Thyroid gland (tissue), 4 donors: ENCODE measurements at regions not wholly inside any gene's neighbourhood (a gene's known extent, or its start where the extent isn't known, plus 50 kb on each side); places are given as distances from the start of the nearest gene placed in this dataset.

Experiments
- DNase-seq, 2 donors: peaks; one replicate each; pipeline ENCODE4 v3.0.0-alpha.2; 2019
- H3K27ac ChIP-seq, 3 donors: fragments of 200-600 bp; sonication (generic); 1 replicate in 2 of 3; 2 replicates in 1 of 3; pipeline ENCODE4 v1.5.1; 2016 to 2019; ENCODE audit warnings: mild to moderate bottlenecking in 1 of 3, moderate library complexity in 1 of 3
- H3K27me3 ChIP-seq: fragments of 200-600 bp; sonication (generic); one replicate; pipeline ENCODE4 v1.5.1; 2019
- H3K36me3 ChIP-seq, 2 donors: fragments of 200-600 bp; sonication (generic); one replicate each; pipeline ENCODE4 v1.5.1; 2016 to 2019
- H3K4me1 ChIP-seq, 2 donors: fragments of 200-600 bp; sonication (generic); one replicate each; pipeline ENCODE4 v1.5.1; 2017 to 2019
- H3K4me3 ChIP-seq, 3 donors: fragments of 200-600 bp; sonication (generic); replicated peaks in 1 of 3; 1 replicate in 2 of 3; 2 replicates in 1 of 3; pipeline ENCODE4 v1.5.1; 2016; ENCODE audit warnings: mild to moderate bottlenecking in 1 of 3
- H3K9me3 ChIP-seq: fragments of 200-600 bp; sonication (generic); one replicate; pipeline ENCODE4 v1.5.1; 2017
- POLR2A ChIP-seq, 2 donors: fragments of 450-650 bp; IDR thresholded peaks; one replicate each; pipeline ENCODE4 v1.6.1; 2017; ENCODE audit warnings: antibody characterized with exemption in 2 of 2, mild to moderate bottlenecking in 2 of 2, moderate library complexity in 1 of 2
- WGBS, 2 donors: methylation state at CpG; one replicate each; pipeline ENCODE4 v1.1.5; 2017; 5-methylcytosine and 5-hydroxymethylcytosine counted together
- intact Hi-C: fragments of 100-400 bp; cut with DNase I; formaldehyde crosslinking; loops from one replicate; pipeline ENCODE4 v1.15.1; 2023
- TF ChIP-seq, protein P1 (sequence below), 6 experiments: fragments of 200-600 bp in 3 of 6; fragments of 450-650 bp in 3 of 6; sonication (generic) in 3 of 6; IDR thresholded peaks; one replicate each; pipeline ENCODE4 v1.5.1; 2016 to 2019; ENCODE audit warnings: antibody characterized with exemption in 6 of 6, mild to moderate bottlenecking in 2 of 6, inconsistent platforms in 1 of 6, moderate library complexity in 1 of 6

DNA sequence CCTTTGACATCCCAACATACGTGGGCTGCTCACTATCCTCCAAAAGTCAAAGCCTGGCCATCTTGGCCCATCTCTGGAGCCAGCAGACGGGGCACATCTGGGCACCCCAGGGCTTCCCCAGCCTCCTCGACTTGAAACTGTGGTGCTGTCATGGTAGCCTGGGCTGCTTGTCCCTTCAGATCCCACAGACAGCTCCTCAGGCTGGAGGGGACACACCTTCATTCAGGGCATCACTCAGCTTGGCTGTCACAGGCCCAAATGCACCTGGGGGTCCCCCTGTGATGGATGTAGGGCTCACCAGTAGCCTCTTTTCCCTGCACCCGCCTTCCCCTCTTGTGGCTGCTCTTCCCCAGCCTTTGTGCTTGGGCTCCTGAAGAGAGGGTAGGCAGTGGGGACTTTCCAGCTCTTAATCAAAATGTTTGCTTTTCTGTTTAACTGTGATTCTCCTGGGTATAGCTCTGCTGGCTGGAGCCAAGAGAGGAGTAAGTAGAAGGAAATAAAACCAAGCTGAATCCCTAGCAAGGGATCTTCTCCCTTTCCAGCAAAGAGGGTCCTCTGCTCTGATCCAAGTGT, 92.3 kb downstream of the GYPC start:
- no peaks in the 10 kb centered on the region for H3K27me3 ChIP-seq
- H3K4me3 ChIP-seq = no peak overlapping the region
- H3K27ac ChIP-seq = no peak overlapping the region
- WGBS, 2 donors = 90 to 91% methylated on average over 4 of the region's 4 CpGs
- intact Hi-C loops = no loop called here
- H3K9me3 ChIP-seq = no peaks in the 10 kb centered on the region
- no peak for TF ChIP-seq POLR2A (IDR thresholded peaks at IDR 0.05)
- TF ChIP-seq, protein P1, sequence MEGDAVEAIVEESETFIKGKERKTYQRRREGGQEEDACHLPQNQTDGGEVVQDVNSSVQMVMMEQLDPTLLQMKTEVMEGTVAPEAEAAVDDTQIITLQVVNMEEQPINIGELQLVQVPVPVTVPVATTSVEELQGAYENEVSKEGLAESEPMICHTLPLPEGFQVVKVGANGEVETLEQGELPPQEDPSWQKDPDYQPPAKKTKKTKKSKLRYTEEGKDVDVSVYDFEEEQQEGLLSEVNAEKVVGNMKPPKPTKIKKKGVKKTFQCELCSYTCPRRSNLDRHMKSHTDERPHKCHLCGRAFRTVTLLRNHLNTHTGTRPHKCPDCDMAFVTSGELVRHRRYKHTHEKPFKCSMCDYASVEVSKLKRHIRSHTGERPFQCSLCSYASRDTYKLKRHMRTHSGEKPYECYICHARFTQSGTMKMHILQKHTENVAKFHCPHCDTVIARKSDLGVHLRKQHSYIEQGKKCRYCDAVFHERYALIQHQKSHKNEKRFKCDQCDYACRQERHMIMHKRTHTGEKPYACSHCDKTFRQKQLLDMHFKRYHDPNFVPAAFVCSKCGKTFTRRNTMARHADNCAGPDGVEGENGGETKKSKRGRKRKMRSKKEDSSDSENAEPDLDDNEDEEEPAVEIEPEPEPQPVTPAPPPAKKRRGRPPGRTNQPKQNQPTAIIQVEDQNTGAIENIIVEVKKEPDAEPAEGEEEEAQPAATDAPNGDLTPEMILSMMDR (IDR thresholded peaks at IDR 0.05) = no peak
- DNase-seq = no peak
- no peaks in the 10 kb centered on the region for H3K4me1 ChIP-seq
- H3K36me3 ChIP-seq = no peaks in the 10 kb centered on the region

DNA sequence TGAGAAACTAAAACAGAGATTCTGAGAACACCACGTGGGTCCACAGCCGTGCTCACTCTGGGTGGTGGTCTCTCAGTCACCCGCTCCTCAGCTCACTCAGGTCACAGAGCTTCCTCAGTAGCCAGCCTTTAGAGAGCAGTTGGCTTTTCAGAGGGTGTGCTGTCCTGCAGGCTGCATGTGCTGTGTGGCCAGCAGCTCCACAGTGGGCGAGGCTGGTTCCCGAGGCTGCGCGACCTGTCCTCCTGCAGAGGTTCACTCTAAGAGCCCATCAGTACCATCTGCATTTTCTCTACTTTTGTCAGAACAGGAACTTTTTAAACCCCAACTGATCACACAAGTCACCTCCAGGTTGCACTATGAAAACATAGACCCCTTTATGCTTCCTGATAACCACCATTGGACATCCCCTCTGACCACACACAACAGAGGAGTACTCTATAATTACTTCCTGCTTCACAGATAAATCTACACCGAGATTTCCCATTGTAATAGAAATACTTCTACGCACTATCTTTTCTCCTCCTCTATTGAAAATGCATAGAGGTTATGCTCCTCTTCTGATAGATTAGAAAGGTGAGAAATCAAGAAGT, 93.1 kb downstream of the GYPC start:
- H3K9me3 ChIP-seq = no peaks in the 10 kb centered on the region
- H3K27me3 ChIP-seq = no peaks in the 10 kb centered on the region
- intact Hi-C loops = no loop called here
- 83 to 93% methylated on average over 9 of the region's 9 CpGs for whole genome bisulfite sequencing, 2 donors
- no peaks in the 10 kb centered on the region for H3K36me3 ChIP-seq
- H3K27ac ChIP-seq = no peak overlapping the region
- no peak for DNase-seq
- no peak for TF ChIP-seq POLR2A (IDR thresholded peaks at IDR 0.05)
- TF ChIP-seq, protein P1 (IDR thresholded peaks at IDR 0.05) = no peak
- H3K4me1 ChIP-seq = no peaks in the 10 kb centered on the region
- H3K4me3 ChIP-seq = no peak overlapping the region

GRCh38 chr2:126749537-126749936, 93.6 kb downstream of the GYPC start:
- no peaks in the 10 kb centered on the region for H3K9me3 ChIP-seq
- intact Hi-C loops = no loop called here
- WGBS, 2 donors = 71 to 81% methylated on average over 1 of the region's 1 CpG

DNA sequence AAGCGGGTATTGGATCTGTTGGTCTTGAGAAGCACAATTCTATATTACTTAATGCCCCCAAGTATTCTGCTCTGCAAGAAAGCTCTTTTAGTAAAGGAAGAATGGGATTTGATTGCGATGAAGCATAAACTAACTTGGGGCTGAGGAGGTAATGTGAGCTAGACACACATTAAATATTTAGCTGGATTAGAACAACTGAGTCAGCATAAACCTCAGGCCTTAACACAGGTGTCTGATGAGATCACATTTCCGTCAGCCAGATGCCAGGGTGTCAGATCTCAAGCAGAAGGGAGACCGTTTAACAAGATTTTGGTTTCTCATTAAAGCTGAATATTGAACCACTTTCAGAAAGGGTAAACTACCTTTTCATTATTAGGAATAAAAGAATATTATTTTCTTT, 94.5 kb downstream of the GYPC start:
- Histone ChIP-seq H3K9me3 (no peaks in the 10 kb centered on the region), H3K4me3 (no peak overlapping the region), H3K27me3 (no peaks in the 10 kb centered on the region), H3K36me3 (no peaks in the 10 kb centered on the region), H3K4me1 (no peaks in the 10 kb centered on the region), H3K27ac (no peak overlapping the region)
- TF ChIP-seq, protein P1 (IDR thresholded peaks at IDR 0.05) = no peak
- TF ChIP-seq POLR2A (IDR thresholded peaks at IDR 0.05) = no peak
- DNase-seq = no peak
- intact Hi-C loops = no loop called here
- 95 to 98% methylated on average over 4 of the region's 4 CpGs for whole genome bisulfite sequencing, 2 donors

More at GRCh38 chr2:126749537-126749936, 93.6 kb downstream of the GYPC start:
- TF ChIP-seq POLR2A (IDR thresholded peaks at IDR 0.05) = no peak
- TF ChIP-seq, protein P1 (IDR thresholded peaks at IDR 0.05) = no peak
- DNase-seq = no peak
- Histone ChIP-seq H3K4me1 (no peaks in the 10 kb centered on the region), H3K4me3 (no peak overlapping the region), H3K27ac (no peak overlapping the region), H3K36me3 (no peaks in the 10 kb centered on the region), H3K27me3 (no peaks in the 10 kb centered on the region)

DNA sequence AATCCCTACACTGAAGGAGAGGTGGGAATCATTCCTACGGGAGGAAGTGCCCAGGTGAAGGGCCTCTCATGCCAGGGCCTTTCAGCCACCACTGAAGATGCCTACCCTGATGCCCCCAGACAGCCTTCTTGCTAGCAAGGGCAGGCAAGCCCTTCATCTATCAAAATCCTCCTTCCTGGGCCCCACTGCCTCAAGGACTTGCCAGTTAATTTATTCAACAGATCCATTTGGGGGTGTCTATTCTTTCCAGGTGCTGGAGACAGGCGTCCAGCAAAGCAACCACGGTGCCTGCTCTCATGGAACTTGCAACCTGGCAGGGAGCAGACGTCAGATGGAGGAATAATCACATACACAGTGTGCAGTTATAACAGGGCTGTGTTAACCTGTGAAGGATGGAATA, 95.5 kb downstream of the GYPC start:
- no peak for TF ChIP-seq POLR2A (IDR thresholded peaks at IDR 0.05)
- H3K4me1 ChIP-seq = no peaks in the 10 kb centered on the region
- H3K27me3 ChIP-seq = no peaks in the 10 kb centered on the region
- no peaks in the 10 kb centered on the region for H3K9me3 ChIP-seq
- no peaks in the 10 kb centered on the region for H3K36me3 ChIP-seq
- no peak overlapping the region for H3K27ac ChIP-seq
- no peak for DNase-seq
- no peak overlapping the region for H3K4me3 ChIP-seq
- 67 to 91% methylated on average over 3 to 4 of the region's 4 CpGs for WGBS, 2 donors
- intact Hi-C loops = no loop called here
